Astrocyte (in vitro differentiated cells and primary cell): ENCODE measurements at regions not wholly inside any gene's neighbourhood (a gene's known extent, or its start where the extent isn't known, plus 50 kb on each side); places are given as distances from the start of the nearest gene placed in this dataset. TPM values are rescaled to one million over a fixed set of nuclear protein-coding genes. Genes with fewer than 3 reads are reported as not detected.
"Not testable (repeated sequence)": the region's sequence is repeated elsewhere in the genome, so short reads cannot be mapped to it uniquely, and the experiment has no call there.

ENCODE experiments used
- DNase-seq: peaks from one replicate; pipeline ENCODE4 v3.0.0-alpha.2; 2010; ENCODE audit warnings: low read depth
- FAIRE-seq: peaks from 2 replicates; lab custom pipeline; 2011; peaks lifted over from hg19 to GRCh38; lab: Jason Lieb, UNC
- H2AFZ ChIP-seq: 2 replicates; pipeline ENCODE4 v1.6.0; 2012; ENCODE audit warnings: low read depth, low read length, inconsistent platforms
- H3K27ac ChIP-seq: 2 replicates; pipeline ENCODE4 v1.5.1; 2011; ENCODE audit warnings: low read depth, low read length, inconsistent platforms
- H3K27me3 ChIP-seq: 2 replicates; pipeline ENCODE4 v1.6.0; 2011; ENCODE audit warnings: low read length, inconsistent platforms; ENCODE audit not compliant: insufficient read depth
- H3K36me3 ChIP-seq: 2 replicates; pipeline ENCODE4 v1.5.1; 2011; ENCODE audit warnings: low read length, inconsistent platforms; ENCODE audit not compliant: insufficient read depth
- H3K4me1 ChIP-seq: 2 replicates; pipeline ENCODE4 v1.5.1; 2011; ENCODE audit warnings: low read length, inconsistent platforms; ENCODE audit not compliant: insufficient read depth
- H3K4me2 ChIP-seq: 2 replicates; pipeline ENCODE4 v1.6.0; 2012; ENCODE audit warnings: low read length, inconsistent platforms
- H3K4me3 ChIP-seq: 2 replicates; pipeline ENCODE4 v1.5.1; 2011; ENCODE audit warnings: low read depth, mild to moderate bottlenecking, low read length, inconsistent platforms; ENCODE audit not compliant: insufficient read depth
- H3K79me2 ChIP-seq: 2 replicates; pipeline ENCODE4 v1.6.0; 2012; ENCODE audit warnings: mild to moderate bottlenecking, low read length, inconsistent platforms; ENCODE audit not compliant: insufficient read depth
- H3K9ac ChIP-seq: 2 replicates; pipeline ENCODE4 v1.6.0; 2012; ENCODE audit warnings: mild to moderate bottlenecking, low read length, inconsistent platforms
- H3K9me3 ChIP-seq: 2 replicates; pipeline ENCODE4 v1.5.1; 2012; ENCODE audit warnings: low read depth, mild to moderate bottlenecking, low read length, inconsistent platforms; ENCODE audit not compliant: insufficient read depth
- H4K20me1 ChIP-seq: 2 replicates; pipeline ENCODE4 v1.6.0; 2012; ENCODE audit warnings: low read length, inconsistent platforms; ENCODE audit not compliant: insufficient read depth
- H3K27ac Mint-ChIP-seq: one replicate; pipeline ENCODE4 v1.8.0; 2021; ENCODE audit warnings: mild to moderate bottlenecking, mixed read lengths; ENCODE audit not compliant: unreplicated experiment
- H3K27me3 Mint-ChIP-seq: one replicate; pipeline ENCODE4 v1.8.0; 2021; ENCODE audit warnings: low read depth, mixed read lengths; ENCODE audit not compliant: unreplicated experiment
- H3K36me3 Mint-ChIP-seq: one replicate; pipeline ENCODE4 v1.8.0; 2021; ENCODE audit warnings: low read depth, mixed read lengths; ENCODE audit not compliant: unreplicated experiment
- H3K4me1 Mint-ChIP-seq: one replicate; pipeline ENCODE4 v1.8.0; 2021; ENCODE audit warnings: low read depth, mixed read lengths; ENCODE audit not compliant: unreplicated experiment
- H3K4me3 Mint-ChIP-seq: one replicate; pipeline ENCODE4 v1.8.0; 2021; ENCODE audit warnings: mild to moderate bottlenecking, moderate library complexity, mixed read lengths; ENCODE audit not compliant: unreplicated experiment
- H3K9me3 Mint-ChIP-seq: one replicate; pipeline ENCODE4 v1.8.0; 2021; ENCODE audit warnings: mild to moderate bottlenecking, mixed read lengths; ENCODE audit not compliant: unreplicated experiment
- microRNA-seq: library from miRNA; unstranded; fragments of <30 nt; microRNA quantifications from one replicate; pipeline ENCODE4 v1.2.0, GENCODE V29; 2020

DNA sequence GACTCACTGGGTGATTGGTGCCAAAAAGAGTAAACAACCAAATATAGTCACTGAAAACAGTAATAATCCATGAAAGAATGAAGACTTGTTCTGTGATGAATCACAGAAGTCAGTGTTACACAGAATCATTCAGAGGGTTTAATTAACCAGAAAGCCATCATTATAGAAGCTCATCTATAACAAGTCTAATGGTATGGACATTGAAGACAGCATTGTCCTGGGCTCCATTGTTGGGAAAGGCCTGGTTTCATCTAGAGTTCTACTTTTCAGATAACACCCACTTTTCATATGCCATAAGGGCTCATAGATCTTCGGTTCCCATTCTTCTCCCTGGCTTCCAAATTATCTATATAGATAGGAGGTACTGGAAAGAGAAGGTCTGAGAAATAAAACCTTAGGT, 80.3 kb upstream of the ZWINT start:
- not testable (repeated sequence) for H3K4me1 ChIP-seq, H3K27ac ChIP-seq, H2AFZ ChIP-seq, DNase-seq, H3K4me1 Mint-ChIP-seq, H3K9ac ChIP-seq, H3K4me2 ChIP-seq, H4K20me1 ChIP-seq, H3K36me3 Mint-ChIP-seq, H3K27me3 Mint-ChIP-seq, H3K36me3 ChIP-seq, H3K9me3 ChIP-seq, H3K4me3 ChIP-seq, H3K27ac Mint-ChIP-seq, H3K9me3 Mint-ChIP-seq, H3K27me3 ChIP-seq, H3K4me3 Mint-ChIP-seq, H3K79me2 ChIP-seq
- FAIRE-seq = peak; percentile 47

Small RNA genes in the stretch of these regions (microRNA-seq; reads per million reads assigned to microRNA genes)
- not detected for gene MIR3924
